ENCODE measurements at regions not wholly inside any gene's neighbourhood (a gene's known extent, or its start where the extent isn't known, plus 50 kb on each side); places are given as distances from the start of the nearest gene placed in this dataset.

DNA sequence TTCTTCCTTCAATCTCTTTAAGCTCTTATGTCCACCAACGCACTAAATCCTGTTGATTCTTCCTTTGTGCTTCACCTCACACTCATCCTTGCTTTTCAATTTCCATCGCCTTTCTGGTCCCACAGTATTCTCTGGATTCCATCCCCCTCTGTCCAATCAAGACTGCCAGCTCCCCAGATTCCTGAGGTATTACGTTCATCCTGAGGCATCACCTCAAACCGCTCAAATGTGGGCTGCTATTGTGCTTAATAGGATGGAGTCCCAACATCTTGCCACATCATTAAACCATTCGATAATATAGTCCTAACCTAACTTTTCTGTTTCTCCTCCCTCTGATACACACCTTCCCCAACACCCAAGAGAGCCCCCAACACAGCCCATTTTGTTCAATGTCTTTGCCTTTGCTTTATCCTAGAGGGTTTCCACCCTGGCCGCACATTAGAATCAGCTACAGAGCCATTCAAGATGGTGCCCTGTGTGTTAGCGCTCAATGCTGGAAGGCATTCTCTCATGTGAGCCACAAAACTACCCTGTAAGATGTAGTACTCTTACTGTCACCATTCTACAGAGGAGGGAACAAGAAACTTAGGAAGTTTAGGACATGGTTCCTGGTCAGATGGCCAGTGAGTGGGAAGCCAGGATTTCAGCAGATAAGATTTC lies 79.5 kb upstream of the LEP start:
- TF ChIP-seq, protein P1, sequence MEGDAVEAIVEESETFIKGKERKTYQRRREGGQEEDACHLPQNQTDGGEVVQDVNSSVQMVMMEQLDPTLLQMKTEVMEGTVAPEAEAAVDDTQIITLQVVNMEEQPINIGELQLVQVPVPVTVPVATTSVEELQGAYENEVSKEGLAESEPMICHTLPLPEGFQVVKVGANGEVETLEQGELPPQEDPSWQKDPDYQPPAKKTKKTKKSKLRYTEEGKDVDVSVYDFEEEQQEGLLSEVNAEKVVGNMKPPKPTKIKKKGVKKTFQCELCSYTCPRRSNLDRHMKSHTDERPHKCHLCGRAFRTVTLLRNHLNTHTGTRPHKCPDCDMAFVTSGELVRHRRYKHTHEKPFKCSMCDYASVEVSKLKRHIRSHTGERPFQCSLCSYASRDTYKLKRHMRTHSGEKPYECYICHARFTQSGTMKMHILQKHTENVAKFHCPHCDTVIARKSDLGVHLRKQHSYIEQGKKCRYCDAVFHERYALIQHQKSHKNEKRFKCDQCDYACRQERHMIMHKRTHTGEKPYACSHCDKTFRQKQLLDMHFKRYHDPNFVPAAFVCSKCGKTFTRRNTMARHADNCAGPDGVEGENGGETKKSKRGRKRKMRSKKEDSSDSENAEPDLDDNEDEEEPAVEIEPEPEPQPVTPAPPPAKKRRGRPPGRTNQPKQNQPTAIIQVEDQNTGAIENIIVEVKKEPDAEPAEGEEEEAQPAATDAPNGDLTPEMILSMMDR (IDR thresholded peaks at IDR 0.05): no peak
- TF ChIP-seq NR1H2 (CRISPR knock-in tag; IDR thresholded peaks at IDR 0.05) (no peak), NR2C2 (CRISPR knock-in tag; IDR thresholded peaks at IDR 0.05) (no peak), MYBL2 (CRISPR knock-in tag; IDR thresholded peaks at IDR 0.05) (no peak), NR3C1 (CRISPR knock-in tag; conservative IDR thresholded peaks at IDR 0.05; ENCODE audit: low read depth) (no peak), ZNF263 (CRISPR knock-in tag; IDR thresholded peaks at IDR 0.05; ENCODE audit: low read depth) (no peak), RELA (CRISPR knock-in tag; IDR thresholded peaks at IDR 0.05; ENCODE audit: borderline replicate concordance) (no peak)
- TF ChIP-seq, protein P2, sequence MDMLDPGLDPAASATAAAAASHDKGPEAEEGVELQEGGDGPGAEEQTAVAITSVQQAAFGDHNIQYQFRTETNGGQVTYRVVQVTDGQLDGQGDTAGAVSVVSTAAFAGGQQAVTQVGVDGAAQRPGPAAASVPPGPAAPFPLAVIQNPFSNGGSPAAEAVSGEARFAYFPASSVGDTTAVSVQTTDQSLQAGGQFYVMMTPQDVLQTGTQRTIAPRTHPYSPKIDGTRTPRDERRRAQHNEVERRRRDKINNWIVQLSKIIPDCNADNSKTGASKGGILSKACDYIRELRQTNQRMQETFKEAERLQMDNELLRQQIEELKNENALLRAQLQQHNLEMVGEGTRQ (CRISPR knock-in tag; IDR thresholded peaks at IDR 0.05): no peak
- TF ChIP-seq, protein P3, sequence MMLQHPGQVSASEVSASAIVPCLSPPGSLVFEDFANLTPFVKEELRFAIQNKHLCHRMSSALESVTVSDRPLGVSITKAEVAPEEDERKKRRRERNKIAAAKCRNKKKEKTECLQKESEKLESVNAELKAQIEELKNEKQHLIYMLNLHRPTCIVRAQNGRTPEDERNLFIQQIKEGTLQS (CRISPR knock-in tag; conservative IDR thresholded peaks at IDR 0.05): no peak
- TF ChIP-seq, protein P4, sequence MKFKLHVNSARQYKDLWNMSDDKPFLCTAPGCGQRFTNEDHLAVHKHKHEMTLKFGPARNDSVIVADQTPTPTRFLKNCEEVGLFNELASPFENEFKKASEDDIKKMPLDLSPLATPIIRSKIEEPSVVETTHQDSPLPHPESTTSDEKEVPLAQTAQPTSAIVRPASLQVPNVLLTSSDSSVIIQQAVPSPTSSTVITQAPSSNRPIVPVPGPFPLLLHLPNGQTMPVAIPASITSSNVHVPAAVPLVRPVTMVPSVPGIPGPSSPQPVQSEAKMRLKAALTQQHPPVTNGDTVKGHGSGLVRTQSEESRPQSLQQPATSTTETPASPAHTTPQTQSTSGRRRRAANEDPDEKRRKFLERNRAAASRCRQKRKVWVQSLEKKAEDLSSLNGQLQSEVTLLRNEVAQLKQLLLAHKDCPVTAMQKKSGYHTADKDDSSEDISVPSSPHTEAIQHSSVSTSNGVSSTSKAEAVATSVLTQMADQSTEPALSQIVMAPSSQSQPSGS (CRISPR knock-in tag; IDR thresholded peaks at IDR 0.05; ENCODE audit: borderline replicate concordance, low read depth): no peak
- TF ChIP-seq, protein P5, sequence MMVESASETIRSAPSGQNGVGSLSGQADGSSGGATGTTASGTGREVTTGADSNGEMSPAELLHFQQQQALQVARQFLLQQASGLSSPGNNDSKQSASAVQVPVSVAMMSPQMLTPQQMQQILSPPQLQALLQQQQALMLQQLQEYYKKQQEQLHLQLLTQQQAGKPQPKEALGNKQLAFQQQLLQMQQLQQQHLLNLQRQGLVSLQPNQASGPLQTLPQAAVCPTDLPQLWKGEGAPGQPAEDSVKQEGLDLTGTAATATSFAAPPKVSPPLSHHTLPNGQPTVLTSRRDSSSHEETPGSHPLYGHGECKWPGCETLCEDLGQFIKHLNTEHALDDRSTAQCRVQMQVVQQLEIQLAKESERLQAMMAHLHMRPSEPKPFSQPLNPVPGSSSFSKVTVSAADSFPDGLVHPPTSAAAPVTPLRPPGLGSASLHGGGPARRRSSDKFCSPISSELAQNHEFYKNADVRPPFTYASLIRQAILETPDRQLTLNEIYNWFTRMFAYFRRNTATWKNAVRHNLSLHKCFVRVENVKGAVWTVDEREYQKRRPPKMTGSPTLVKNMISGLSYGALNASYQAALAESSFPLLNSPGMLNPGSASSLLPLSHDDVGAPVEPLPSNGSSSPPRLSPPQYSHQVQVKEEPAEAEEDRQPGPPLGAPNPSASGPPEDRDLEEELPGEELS (CRISPR knock-in tag; IDR thresholded peaks at IDR 0.05): no peak
